K562 (cell line): ENCODE measurements at regions not wholly inside any gene's neighbourhood (a gene's known extent, or its start where the extent isn't known, plus 50 kb on each side); places are given as distances from the start of the nearest gene placed in this dataset.
A peak's percentile ranks its signal among the peaks of the same experiment; 100 is the strongest.

ENCODE experiments used
- HLTF ChIP-seq: fragments of 450-650 bp; IDR thresholded peaks from 2 replicates; pipeline ENCODE4 v1.6.1; 2016
- NCOA2 ChIP-seq, 2 experiments: fragments of 450-650 bp; IDR thresholded peaks; 2 replicates each; pipeline ENCODE4 v1.6.1; 2018; ENCODE audit warnings: mild to moderate bottlenecking in 2 of 2, moderate library complexity in 1 of 2; ENCODE audit not compliant: partially characterized antibody in 2 of 2
- NCOA4 ChIP-seq: fragments of 450-650 bp; IDR thresholded peaks from 2 replicates; pipeline ENCODE4 v1.6.1; 2018; ENCODE audit warnings: mild to moderate bottlenecking; ENCODE audit not compliant: partially characterized antibody
- NR4A1 ChIP-seq, 2 experiments: fragments of 250-450 bp in 1 of 2; fragments of 450-650 bp in 1 of 2; sonication (Bioruptor Pico) in 1 of 2; IDR thresholded peaks; 2 replicates each; pipeline versions ENCODE4 v1.4.0 to v1.6.1; 2016 to 2020; ENCODE audit warnings: mild to moderate bottlenecking in 2 of 2, missing compliant biosample characterization in 1 of 2, missing genetic modification characterization in 1 of 2, moderate library complexity in 1 of 2
- POLR2A ChIP-seq: fragments of 450-650 bp; conservative IDR thresholded peaks from 2 replicates; pipeline ENCODE4 v1.6.1; 2016
- PRPF4 ChIP-seq: fragments of 200-400 bp; formaldehyde crosslinking; IDR thresholded peaks from one replicate; pipeline ENCODE4 v1.6.1; 2017; ENCODE audit warnings: low read length, low read depth, mild to moderate bottlenecking; ENCODE audit not compliant: insufficient read depth, poor library complexity, severe bottlenecking
- SRSF7 ChIP-seq: fragments of 200-400 bp; formaldehyde crosslinking; optimal IDR thresholded peaks from 2 replicates; pipeline ENCODE3; 2017; ENCODE audit warnings: mild to moderate bottlenecking, low read depth, low read length
- ZNF444 ChIP-seq: fragments of 250-450 bp; sonication (Bioruptor Pico); IDR thresholded peaks from 2 replicates; pipeline ENCODE4 v1.4.0; 2020; ENCODE audit warnings: mild to moderate bottlenecking, moderate library complexity
- ZNF707 ChIP-seq: fragments of 250-450 bp; sonication (Bioruptor Pico); conservative IDR thresholded peaks from 2 replicates; pipeline ENCODE4 v1.8.0; 2022; ENCODE audit warnings: inconsistent platforms, mild to moderate bottlenecking, moderate library complexity
- TF ChIP-seq, protein P1 (sequence below): sonication (generic); formaldehyde crosslinking; IDR thresholded peaks from 2 replicates; pipeline ENCODE4 v1.9.0; 2022; ENCODE audit warnings: mild to moderate bottlenecking, missing genetic modification reagents
- TF ChIP-seq, protein P2 (sequence below): fragments of 250-450 bp; sonication (Bioruptor Pico); IDR thresholded peaks from 2 replicates; pipeline ENCODE4 v1.4.0; 2020

DNA sequence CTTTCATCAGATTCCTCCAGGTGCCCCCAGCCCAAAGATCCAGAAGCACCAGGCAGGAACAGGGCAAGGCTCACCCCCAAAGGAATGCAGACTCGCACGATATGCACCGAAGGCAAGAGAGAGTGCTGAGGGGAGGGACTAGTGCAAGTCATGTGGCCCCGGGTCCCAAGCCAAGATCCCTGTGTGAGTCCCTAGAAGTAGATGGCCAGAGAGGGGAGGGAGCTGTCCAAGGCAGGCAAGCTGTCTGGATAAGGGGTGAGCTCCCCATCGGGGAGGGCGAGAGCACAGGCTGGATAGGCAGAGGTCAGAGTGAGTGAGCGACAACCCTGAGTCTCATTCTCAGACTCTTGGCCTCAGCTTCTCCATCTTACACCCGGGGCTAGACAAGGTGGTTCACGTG lies 171.5 kb upstream of the LINGO1 start (continued):
- TF ChIP-seq, protein P1, sequence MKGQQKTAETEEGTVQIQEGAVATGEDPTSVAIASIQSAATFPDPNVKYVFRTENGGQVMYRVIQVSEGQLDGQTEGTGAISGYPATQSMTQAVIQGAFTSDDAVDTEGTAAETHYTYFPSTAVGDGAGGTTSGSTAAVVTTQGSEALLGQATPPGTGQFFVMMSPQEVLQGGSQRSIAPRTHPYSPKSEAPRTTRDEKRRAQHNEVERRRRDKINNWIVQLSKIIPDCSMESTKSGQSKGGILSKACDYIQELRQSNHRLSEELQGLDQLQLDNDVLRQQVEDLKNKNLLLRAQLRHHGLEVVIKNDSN (CRISPR knock-in tag) = peak; percentile 22; the same call in 1 of the 2 replicates
- TF ChIP-seq ZNF707 (CRISPR knock-in tag) (no peak), NR4A1 (CRISPR knock-in tag; IDR thresholded peaks at IDR 0.05) (no peak), NR4A1 (tag; IDR thresholded peaks at IDR 0.05) (peak; percentile 76; the same call in 1 of the 2 replicates), PRPF4 (no peak), NCOA4 (no peak), SRSF7 (no peak), POLR2A (no peak), HLTF (no peak), NCOA2 (IDR thresholded peaks at IDR 0.05; ENCODE audit: partially characterized antibody in 2 of 2) (no peak), ZNF444 (CRISPR knock-in tag) (no peak)
- TF ChIP-seq, protein P2, sequence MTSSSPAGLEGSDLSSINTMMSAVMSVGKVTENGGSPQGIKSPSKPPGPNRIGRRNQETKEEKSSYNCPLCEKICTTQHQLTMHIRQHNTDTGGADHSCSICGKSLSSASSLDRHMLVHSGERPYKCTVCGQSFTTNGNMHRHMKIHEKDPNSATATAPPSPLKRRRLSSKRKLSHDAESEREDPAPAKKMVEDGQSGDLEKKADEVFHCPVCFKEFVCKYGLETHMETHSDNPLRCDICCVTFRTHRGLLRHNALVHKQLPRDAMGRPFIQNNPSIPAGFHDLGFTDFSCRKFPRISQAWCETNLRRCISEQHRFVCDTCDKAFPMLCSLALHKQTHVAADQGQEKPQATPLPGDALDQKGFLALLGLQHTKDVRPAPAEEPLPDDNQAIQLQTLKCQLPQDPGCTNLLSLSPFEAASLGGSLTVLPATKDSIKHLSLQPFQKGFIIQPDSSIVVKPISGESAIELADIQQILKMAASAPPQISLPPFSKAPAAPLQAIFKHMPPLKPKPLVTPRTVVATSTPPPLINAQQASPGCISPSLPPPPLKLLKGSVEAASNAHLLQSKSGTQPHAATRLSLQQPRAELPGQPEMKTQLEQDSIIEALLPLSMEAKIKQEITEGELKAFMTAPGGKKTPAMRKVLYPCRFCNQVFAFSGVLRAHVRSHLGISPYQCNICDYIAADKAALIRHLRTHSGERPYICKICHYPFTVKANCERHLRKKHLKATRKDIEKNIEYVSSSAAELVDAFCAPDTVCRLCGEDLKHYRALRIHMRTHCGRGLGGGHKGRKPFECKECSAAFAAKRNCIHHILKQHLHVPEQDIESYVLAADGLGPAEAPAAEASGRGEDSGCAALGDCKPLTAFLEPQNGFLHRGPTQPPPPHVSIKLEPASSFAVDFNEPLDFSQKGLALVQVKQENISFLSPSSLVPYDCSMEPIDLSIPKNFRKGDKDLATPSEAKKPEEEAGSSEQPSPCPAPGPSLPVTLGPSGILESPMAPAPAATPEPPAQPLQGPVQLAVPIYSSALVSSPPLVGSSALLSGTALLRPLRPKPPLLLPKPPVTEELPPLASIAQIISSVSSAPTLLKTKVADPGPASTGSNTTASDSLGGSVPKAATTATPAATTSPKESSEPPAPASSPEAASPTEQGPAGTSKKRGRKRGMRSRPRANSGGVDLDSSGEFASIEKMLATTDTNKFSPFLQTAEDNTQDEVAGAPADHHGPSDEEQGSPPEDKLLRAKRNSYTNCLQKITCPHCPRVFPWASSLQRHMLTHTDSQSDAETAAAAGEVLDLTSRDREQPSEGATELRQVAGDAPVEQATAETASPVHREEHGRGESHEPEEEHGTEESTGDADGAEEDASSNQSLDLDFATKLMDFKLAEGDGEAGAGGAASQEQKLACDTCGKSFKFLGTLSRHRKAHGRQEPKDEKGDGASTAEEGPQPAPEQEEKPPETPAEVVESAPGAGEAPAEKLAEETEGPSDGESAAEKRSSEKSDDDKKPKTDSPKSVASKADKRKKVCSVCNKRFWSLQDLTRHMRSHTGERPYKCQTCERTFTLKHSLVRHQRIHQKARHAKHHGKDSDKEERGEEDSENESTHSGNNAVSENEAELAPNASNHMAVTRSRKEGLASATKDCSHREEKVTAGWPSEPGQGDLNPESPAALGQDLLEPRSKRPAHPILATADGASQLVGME (CRISPR knock-in tag) = no peak
